Fibroblast of skin of left biceps (primary cell): ENCODE measurements at regions not wholly inside any gene's neighbourhood (a gene's known extent, or its start where the extent isn't known, plus 50 kb on each side); places are given as distances from the start of the nearest gene placed in this dataset.

Experiments
- DNase-seq, 2 experiments: peaks; one replicate each; pipeline ENCODE4 v3.0.0-alpha.2; 2013; ENCODE audit warnings: low read depth in 2 of 2

GRCh38 chr10:128551475-128551874, 425.3 kb upstream of the MKI67 start:
- DNase-seq: no peak

GRCh38 chr10:128553755-128554154, 427.5 kb upstream of the MKI67 start:
- no peak for DNase-seq

GRCh38 chr10:128556182-128557110, 430.2 kb upstream of the MKI67 start:
- DNase-seq: no peak

GRCh38 chr10:128557149-128557710, 431.0 kb upstream of the MKI67 start:
- DNase-seq: no peak

GRCh38 chr10:128560406-128560805, 434.2 kb upstream of the MKI67 start:
- DNase-seq: no peak

- no peak for DNase-seq
Observed at GRCh38 chr10:128560993-128561392, 434.8 kb upstream of the MKI67 start.

- DNase-seq: no peak
Observed at GRCh38 chr10:128563387-128563786, 437.2 kb upstream of the MKI67 start.

- DNase-seq: no peak
Observed at GRCh38 chr10:128563904-128564303, 437.7 kb upstream of the MKI67 start.

GRCh38 chr10:128566361-128566968, 440.2 kb upstream of the MKI67 start:
- no peak for DNase-seq

- DNase-seq: no peak
Observed at GRCh38 chr10:128567551-128567950, 441.3 kb upstream of the MKI67 start.

- DNase-seq: no peak
Observed at GRCh38 chr10:128568041-128568440, 441.8 kb upstream of the MKI67 start.

- no peak for DNase-seq
Observed at GRCh38 chr10:128568491-128568890, 442.3 kb upstream of the MKI67 start.

- DNase-seq: no peak
Observed at GRCh38 chr10:128568990-128569945, 443.0 kb upstream of the MKI67 start.

GRCh38 chr10:128570319-128570995, 444.2 kb upstream of the MKI67 start:
- no peak for DNase-seq

GRCh38 chr10:128571071-128571470, 444.8 kb upstream of the MKI67 start:
- DNase-seq: no peak

- no peak for DNase-seq
Observed at GRCh38 chr10:128571745-128572144, 445.5 kb upstream of the MKI67 start.

GRCh38 chr10:128572696-128573095, 446.5 kb upstream of the MKI67 start:
- no peak for DNase-seq

- no peak for DNase-seq
Observed at GRCh38 chr10:128573281-128573845, 447.1 kb upstream of the MKI67 start.

GRCh38 chr10:128573986-128574385, 447.8 kb upstream of the MKI67 start:
- no peak for DNase-seq

GRCh38 chr10:128574581-128575210, 448.5 kb upstream of the MKI67 start:
- peak in 1 of 2 experiments; percentile 24 for DNase-seq
